Retinal pigment epithelial cell (primary cell): ENCODE measurements at regions not wholly inside any gene's neighbourhood (a gene's known extent, or its start where the extent isn't known, plus 50 kb on each side); places are given as distances from the start of the nearest gene placed in this dataset.

ENCODE experiments used
- DNase-seq: peaks from one replicate; pipeline ENCODE4 v3.0.0-alpha.2; 2010; ENCODE audit warnings: low read depth
- H3K4me3 ChIP-seq: 2 replicates; pipeline ENCODE4 v1.5.1; 2011; ENCODE audit warnings: mild to moderate bottlenecking, low read length, control low read depth, moderate library complexity
- TF ChIP-seq, protein P1 (sequence below): conservative IDR thresholded peaks from 2 replicates; pipeline ENCODE4 v1.5.1; 2011; ENCODE audit warnings: low read depth, low read length, control low read depth, inconsistent platforms

DNA sequence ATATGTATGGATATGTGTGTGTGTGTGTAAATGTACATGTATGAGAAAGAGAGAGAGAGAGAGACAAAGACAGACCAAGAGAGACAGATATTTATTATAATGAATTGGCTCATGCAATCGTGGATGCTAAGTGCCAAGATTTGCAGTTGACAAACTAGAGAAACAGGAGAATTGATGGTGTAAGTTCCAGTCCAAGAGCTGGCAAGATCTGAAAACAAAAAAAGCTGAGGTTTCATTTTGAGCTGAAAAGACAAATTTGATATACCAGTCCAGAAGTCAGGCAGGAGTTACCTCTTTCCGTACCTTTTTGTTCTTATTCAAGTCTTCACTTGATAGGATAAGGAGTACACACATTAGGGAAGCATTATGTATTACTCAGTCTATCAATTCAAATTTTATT, 157.8 kb downstream of the COPS8 start:
- no peak overlapping the region for H3K4me3 ChIP-seq
- TF ChIP-seq, protein P1, sequence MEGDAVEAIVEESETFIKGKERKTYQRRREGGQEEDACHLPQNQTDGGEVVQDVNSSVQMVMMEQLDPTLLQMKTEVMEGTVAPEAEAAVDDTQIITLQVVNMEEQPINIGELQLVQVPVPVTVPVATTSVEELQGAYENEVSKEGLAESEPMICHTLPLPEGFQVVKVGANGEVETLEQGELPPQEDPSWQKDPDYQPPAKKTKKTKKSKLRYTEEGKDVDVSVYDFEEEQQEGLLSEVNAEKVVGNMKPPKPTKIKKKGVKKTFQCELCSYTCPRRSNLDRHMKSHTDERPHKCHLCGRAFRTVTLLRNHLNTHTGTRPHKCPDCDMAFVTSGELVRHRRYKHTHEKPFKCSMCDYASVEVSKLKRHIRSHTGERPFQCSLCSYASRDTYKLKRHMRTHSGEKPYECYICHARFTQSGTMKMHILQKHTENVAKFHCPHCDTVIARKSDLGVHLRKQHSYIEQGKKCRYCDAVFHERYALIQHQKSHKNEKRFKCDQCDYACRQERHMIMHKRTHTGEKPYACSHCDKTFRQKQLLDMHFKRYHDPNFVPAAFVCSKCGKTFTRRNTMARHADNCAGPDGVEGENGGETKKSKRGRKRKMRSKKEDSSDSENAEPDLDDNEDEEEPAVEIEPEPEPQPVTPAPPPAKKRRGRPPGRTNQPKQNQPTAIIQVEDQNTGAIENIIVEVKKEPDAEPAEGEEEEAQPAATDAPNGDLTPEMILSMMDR: no peak
- no peak for DNase-seq

- TF ChIP-seq, protein P1: no peak
- no peak overlapping the region for H3K4me3 ChIP-seq
- DNase-seq: no peak
These were observed 158.5 kb downstream of the COPS8 start for GRCh38 chr2:237244178-237244577.

DNA sequence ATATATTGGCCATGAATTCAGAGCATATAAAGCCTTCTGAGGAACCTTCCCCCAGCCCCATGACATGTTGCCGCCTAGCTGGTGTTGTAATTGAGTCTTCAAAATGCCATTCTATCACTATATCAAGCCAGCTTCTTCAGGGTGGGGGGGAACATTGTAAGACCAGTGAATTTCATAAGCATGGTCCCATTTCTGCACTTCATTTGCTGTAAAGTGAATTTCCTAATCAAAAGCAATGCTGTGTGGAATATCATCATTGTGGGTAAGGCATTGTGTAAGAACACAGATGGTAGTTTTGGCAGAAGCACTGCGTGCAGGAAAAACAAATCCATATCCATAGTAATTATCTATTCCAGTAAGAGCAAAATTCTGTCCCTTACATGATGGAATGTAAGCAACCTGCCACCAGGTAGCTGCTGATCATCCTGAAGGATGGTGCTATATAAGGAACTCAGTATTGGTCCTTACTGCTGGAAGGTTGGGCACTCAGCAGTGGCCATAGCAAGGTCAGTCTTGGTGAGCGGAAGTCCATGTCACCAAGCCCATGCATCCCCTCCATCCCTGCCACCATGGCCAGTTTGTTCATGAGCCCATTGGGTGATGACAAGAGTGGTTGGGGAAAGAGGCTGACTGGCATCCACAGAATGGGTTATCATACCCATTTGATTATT, 159.4 kb downstream of the COPS8 start:
- TF ChIP-seq, protein P1: no peak
- no peak overlapping the region for H3K4me3 ChIP-seq
- no peak for DNase-seq

DNA sequence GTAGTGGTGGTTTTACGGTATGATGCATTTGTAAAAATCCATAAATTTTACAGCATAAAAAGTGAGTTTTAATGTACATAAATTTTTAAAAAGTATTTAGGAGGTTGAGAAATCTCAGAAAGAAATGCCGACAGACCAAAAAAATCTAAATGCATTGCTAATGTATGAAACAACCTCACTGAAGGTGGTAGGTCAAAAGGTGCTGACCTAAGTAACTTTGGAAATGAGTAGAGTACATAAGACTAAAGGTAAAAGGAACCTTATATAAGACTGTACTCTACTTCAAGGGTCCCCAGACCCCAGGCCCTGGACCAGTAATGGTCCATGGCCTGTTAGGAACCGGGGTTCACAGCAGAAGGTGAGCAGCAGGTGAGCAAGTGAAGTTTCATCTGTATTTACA, 163.4 kb downstream of the COL6A3 start:
- TF ChIP-seq, protein P1: no peak
- no peak overlapping the region for H3K4me3 ChIP-seq
- DNase-seq: no peak

DNA sequence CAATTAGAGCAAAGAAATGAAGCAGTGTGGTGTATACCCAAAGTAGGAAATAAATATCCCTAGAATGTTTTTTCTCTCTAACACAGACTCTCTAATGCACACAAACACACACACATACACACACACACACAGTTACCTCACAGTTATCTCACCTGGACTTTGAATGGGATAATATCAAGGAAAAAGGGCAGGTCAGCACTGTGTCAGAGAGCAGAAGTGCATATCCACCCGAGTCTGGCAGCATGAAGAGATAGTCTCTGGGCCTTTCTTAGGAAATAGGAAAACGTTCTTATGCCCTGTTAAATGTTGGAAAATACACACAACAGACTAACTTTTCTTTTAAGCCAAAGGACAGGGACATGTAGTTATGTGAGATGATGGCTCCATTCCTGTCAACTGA, 162.0 kb downstream of the COL6A3 start:
- no peak for DNase-seq
- no peak overlapping the region for H3K4me3 ChIP-seq
- TF ChIP-seq, protein P1: no peak

GRCh38 chr2:237253046-237253702, 160.8 kb downstream of the COL6A3 start:
- no peak overlapping the region for H3K4me3 ChIP-seq
- no peak for DNase-seq
- TF ChIP-seq, protein P1: no peak

GRCh38 chr2:237254369-237254861, 159.5 kb downstream of the COL6A3 start:
- no peak overlapping the region for H3K4me3 ChIP-seq
- TF ChIP-seq, protein P1: no peak
- DNase-seq: no peak
